ENCODE measurements at regions not wholly inside any gene's neighbourhood (a gene's known extent, or its start where the extent isn't known, plus 50 kb on each side); places are given as distances from the start of the nearest gene placed in this dataset.

- no peaks in the 10 kb centered on the region for H3K9me3 ChIP-seq (ENCODE audit: control insufficient read depth, insufficient read depth, low read length)
- H3K27ac ChIP-seq (ENCODE audit: low read depth, low read length) = no peak overlapping the region
- H3F3A ChIP-seq (ENCODE audit: control insufficient read depth, insufficient read depth) = no peaks in the 10 kb centered on the region
- H3K27me3 ChIP-seq (ENCODE audit: control insufficient read depth, low read length) = no peaks in the 10 kb centered on the region
- no peaks in the 10 kb centered on the region for H3K79me2 ChIP-seq (ENCODE audit: control insufficient read depth, low read length)
- H4K20me1 ChIP-seq (ENCODE audit: control insufficient read depth, insufficient read depth, low read depth, low read length) = no peaks in the 10 kb centered on the region
- no peak overlapping the region for H3K4me3 ChIP-seq (ENCODE audit: low read length)
- no peaks in the 10 kb centered on the region for H3K4me1 ChIP-seq (ENCODE audit: control insufficient read depth, low read length)
- no peak overlapping the region for H3K4me2 ChIP-seq (ENCODE audit: low read length)
- TF ChIP-seq CTCF (IDR thresholded peaks at IDR 0.05; ENCODE audit: low read depth, low read length, poor library complexity, severe bottlenecking) (no peak), EZH2phosphoT487 (IDR thresholded peaks at IDR 0.05; ENCODE audit: borderline replicate concordance, low read length) (no peak)
- H3K9me2 ChIP-seq (replicated peaks; ENCODE audit: control insufficient read depth, low read length) = no peaks in the 10 kb centered on the region
- H3K36me3 ChIP-seq (ENCODE audit: control insufficient read depth, low read length) = no peaks in the 10 kb centered on the region
These were observed 142.3 kb upstream of the TENT5A start for GRCh38 chr6:81894788-81895271.

DNA sequence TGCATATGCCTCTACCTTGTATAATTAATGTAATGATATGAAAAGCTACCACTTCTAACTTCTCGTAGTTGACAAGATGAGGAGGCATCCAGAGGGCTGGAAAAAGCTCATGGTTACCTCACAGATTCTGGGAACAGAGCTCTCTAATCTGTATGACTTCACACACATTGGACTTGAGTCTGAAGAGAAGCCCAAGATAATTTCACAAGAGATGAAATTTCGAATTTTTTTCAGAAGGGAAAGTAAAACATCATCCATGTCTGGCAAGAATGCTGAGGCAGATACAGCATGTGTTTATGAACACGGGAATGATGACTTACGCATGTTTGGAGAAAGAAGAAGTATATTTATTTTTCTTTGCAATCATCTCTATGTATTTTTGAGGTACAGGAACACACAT is 141.8 kb upstream of the TENT5A start:
- no peaks in the 10 kb centered on the region for H3K9me3 ChIP-seq (ENCODE audit: control insufficient read depth, insufficient read depth, low read length)
- no peak overlapping the region for H3K4me2 ChIP-seq (ENCODE audit: low read length)
- no peak overlapping the region for H3K27ac ChIP-seq (ENCODE audit: low read depth, low read length)
- H3K79me2 ChIP-seq (ENCODE audit: control insufficient read depth, low read length) = no peaks in the 10 kb centered on the region
- TF ChIP-seq EZH2phosphoT487 (IDR thresholded peaks at IDR 0.05; ENCODE audit: borderline replicate concordance, low read length) = no peak
- TF ChIP-seq CTCF (IDR thresholded peaks at IDR 0.05; ENCODE audit: low read depth, low read length, poor library complexity, severe bottlenecking) = no peak
- no peaks in the 10 kb centered on the region for H4K20me1 ChIP-seq (ENCODE audit: control insufficient read depth, insufficient read depth, low read depth, low read length)
- H3K36me3 ChIP-seq (ENCODE audit: control insufficient read depth, low read length) = no peaks in the 10 kb centered on the region
- no peaks in the 10 kb centered on the region for H3K27me3 ChIP-seq (ENCODE audit: control insufficient read depth, low read length)
- H3K4me3 ChIP-seq (ENCODE audit: low read length) = no peak overlapping the region
- H3K9me2 ChIP-seq (replicated peaks; ENCODE audit: control insufficient read depth, low read length) = no peaks in the 10 kb centered on the region
- no peaks in the 10 kb centered on the region for H3K4me1 ChIP-seq (ENCODE audit: control insufficient read depth, low read length)
- no peaks in the 10 kb centered on the region for H3F3A ChIP-seq (ENCODE audit: control insufficient read depth, insufficient read depth)

DNA sequence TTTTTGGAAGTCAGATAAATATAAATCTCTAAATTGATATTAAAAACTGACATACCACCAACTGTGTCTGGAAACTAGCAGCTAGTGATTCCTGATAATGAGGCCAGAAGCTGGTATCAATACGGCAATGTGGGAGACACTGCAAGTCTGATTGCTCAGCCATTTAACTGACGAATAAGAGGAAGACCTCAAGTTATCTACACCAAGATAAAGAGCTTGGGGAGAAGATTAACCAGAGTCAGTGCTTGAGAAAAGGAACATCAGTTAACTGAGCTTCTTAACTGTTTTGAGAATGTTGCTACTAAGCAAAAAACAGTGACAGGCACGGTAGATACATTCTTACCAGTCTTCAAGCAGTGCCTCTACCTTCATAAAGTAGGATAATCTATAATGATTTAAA is 140.4 kb upstream of the TENT5A start:
- Histone ChIP-seq H3K27me3 (ENCODE audit: control insufficient read depth, low read length) (no peaks in the 10 kb centered on the region), H3K9me3 (ENCODE audit: control insufficient read depth, insufficient read depth, low read length) (no peaks in the 10 kb centered on the region), H3F3A (ENCODE audit: control insufficient read depth, insufficient read depth) (no peaks in the 10 kb centered on the region), H3K27ac (ENCODE audit: low read depth, low read length) (no peak overlapping the region), H4K20me1 (ENCODE audit: control insufficient read depth, insufficient read depth, low read depth, low read length) (no peaks in the 10 kb centered on the region), H3K4me3 (ENCODE audit: low read length) (no peak overlapping the region), H3K4me1 (ENCODE audit: control insufficient read depth, low read length) (no peaks in the 10 kb centered on the region), H3K79me2 (ENCODE audit: control insufficient read depth, low read length) (no peaks in the 10 kb centered on the region), H3K9me2 (replicated peaks; ENCODE audit: control insufficient read depth, low read length) (no peaks in the 10 kb centered on the region), H3K4me2 (ENCODE audit: low read length) (no peak overlapping the region), H3K36me3 (ENCODE audit: control insufficient read depth, low read length) (no peaks in the 10 kb centered on the region)
- TF ChIP-seq EZH2phosphoT487 (IDR thresholded peaks at IDR 0.05; ENCODE audit: borderline replicate concordance, low read length) (no peak), CTCF (IDR thresholded peaks at IDR 0.05; ENCODE audit: low read depth, low read length, poor library complexity, severe bottlenecking) (no peak)

DNA sequence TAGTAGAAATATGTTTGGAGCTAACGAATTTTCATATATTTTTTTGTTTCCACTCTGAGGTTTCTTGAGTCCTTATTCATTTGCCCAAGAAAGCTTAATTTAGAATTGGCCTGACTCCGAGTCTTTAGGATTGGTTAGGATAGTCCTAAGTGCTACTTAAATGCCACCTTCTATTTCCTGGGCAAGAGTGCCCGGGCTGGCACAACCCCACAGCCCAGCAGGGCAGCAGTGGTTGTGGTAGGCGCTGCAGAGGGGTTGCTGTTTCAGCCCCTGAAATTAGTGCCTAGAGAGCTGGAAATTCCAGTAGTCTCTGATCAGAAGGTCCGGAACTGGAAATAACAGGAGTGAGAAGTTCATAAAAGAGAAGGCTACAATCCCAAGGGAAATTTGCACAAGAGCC is 139.4 kb upstream of the TENT5A start:
- H3F3A ChIP-seq (ENCODE audit: control insufficient read depth, insufficient read depth) = no peaks in the 10 kb centered on the region
- no peaks in the 10 kb centered on the region for H3K4me1 ChIP-seq (ENCODE audit: control insufficient read depth, low read length)
- no peaks in the 10 kb centered on the region for H4K20me1 ChIP-seq (ENCODE audit: control insufficient read depth, insufficient read depth, low read depth, low read length)
- H3K36me3 ChIP-seq (ENCODE audit: control insufficient read depth, low read length) = no peaks in the 10 kb centered on the region
- no peaks in the 10 kb centered on the region for H3K27me3 ChIP-seq (ENCODE audit: control insufficient read depth, low read length)
- no peaks in the 10 kb centered on the region for H3K79me2 ChIP-seq (ENCODE audit: control insufficient read depth, low read length)
- H3K27ac ChIP-seq (ENCODE audit: low read depth, low read length) = no peak overlapping the region
- no peak overlapping the region for H3K4me3 ChIP-seq (ENCODE audit: low read length)
- H3K9me2 ChIP-seq (replicated peaks; ENCODE audit: control insufficient read depth, low read length) = no peaks in the 10 kb centered on the region
- H3K9me3 ChIP-seq (ENCODE audit: control insufficient read depth, insufficient read depth, low read length) = no peaks in the 10 kb centered on the region
- H3K4me2 ChIP-seq (ENCODE audit: low read length) = no peak overlapping the region
- TF ChIP-seq EZH2phosphoT487 (IDR thresholded peaks at IDR 0.05; ENCODE audit: borderline replicate concordance, low read length) = no peak
- TF ChIP-seq CTCF (IDR thresholded peaks at IDR 0.05; ENCODE audit: low read depth, low read length, poor library complexity, severe bottlenecking) = no peak

Measured in DOHH2 (cell line).